WERI-Rb-1 (cell line): ENCODE measurements at regions not wholly inside any gene's neighbourhood (a gene's known extent, or its start where the extent isn't known, plus 50 kb on each side); places are given as distances from the start of the nearest gene placed in this dataset.
"Not testable (repeated sequence)": the region's sequence is repeated elsewhere in the genome, so short reads cannot be mapped to it uniquely, and the experiment has no call there.

Source experiments
- DNase-seq: peaks from one replicate; pipeline ENCODE4 v3.0.0-alpha.2; 2020
- H3K27ac ChIP-seq: fragments of 250-450 bp; sonication (Bioruptor Pico); 2 replicates; pipeline ENCODE4 v1.5.1; 2020; ENCODE audit warnings: mild to moderate bottlenecking, moderate library complexity
- H3K27me3 ChIP-seq: fragments of 250-450 bp; sonication (Bioruptor Pico); 2 replicates; pipeline ENCODE4 v1.5.1; 2021; ENCODE audit warnings: mild to moderate bottlenecking, low read depth, moderate library complexity; ENCODE audit not compliant: insufficient read depth, severe bottlenecking
- H3K36me3 ChIP-seq: fragments of 250-450 bp; sonication (Bioruptor Pico); 2 replicates; pipeline ENCODE4 v1.5.1; 2020; ENCODE audit warnings: mild to moderate bottlenecking, moderate library complexity
- H3K4me3 ChIP-seq: 2 replicates; pipeline ENCODE4 v1.5.1; 2011; ENCODE audit warnings: low read depth, mild to moderate bottlenecking, control low read depth, low read length
- H3K9me3 ChIP-seq: fragments of 250-450 bp; sonication (Bioruptor Pico); 2 replicates; pipeline ENCODE4 v1.5.1; 2021; ENCODE audit warnings: mild to moderate bottlenecking, moderate library complexity; ENCODE audit not compliant: severe bottlenecking
- TF ChIP-seq, protein P1 (sequence below): IDR thresholded peaks from 2 replicates; pipeline ENCODE4 v1.5.1; 2011; ENCODE audit warnings: low read depth, mild to moderate bottlenecking, control low read depth, inconsistent platforms, low read length

DNA sequence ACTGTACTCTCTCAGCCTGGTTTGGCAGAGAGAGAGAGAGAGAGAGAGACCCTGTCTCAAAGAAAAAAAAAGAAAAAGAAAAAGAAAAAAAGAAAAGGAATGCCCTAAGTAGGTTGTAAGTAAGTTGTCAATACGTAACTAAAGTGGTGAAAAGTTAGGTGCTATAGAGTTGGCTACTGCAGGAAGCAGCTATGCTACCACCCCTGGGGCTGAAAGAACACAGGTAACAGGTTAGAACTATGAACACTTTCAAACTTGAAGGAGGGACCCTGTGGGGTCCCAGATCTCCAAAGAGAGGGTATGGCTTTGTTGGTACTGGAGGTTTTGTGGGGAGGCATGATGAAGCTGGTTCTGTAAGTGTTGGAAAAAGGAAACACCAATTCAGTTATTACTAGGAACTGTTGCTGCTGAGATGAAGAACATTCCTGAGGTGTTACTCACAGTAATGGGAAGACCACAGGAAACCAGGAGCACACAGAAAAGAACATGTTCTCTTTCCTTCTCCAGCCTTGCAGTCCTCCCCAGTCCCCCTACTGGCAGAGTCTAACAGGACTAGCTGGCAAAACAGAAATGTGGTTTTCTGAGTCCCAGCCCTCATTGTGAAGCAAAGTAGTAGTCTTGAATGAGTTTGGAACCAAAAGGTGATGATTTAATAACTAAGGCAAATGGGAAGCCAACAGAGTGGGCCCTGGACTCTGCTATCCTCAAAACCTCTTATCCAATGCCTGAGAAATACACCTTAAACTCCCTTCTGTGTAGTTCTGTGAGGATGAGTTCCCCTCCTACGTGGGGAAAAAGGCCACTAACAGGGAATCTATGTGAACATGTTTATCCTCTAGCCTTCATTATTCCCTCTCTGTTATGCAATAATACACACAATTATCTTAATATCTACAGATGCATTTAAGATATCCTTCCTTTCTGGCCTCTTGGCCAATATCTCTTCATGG lies 427.0 kb upstream of the DDI1 start:
- Histone ChIP-seq H3K36me3 (no peaks in the 10 kb centered on the region), H3K27me3 (no peaks in the 10 kb centered on the region), H3K27ac (peak overlapping the region; percentile 64), H3K4me3 (no peak overlapping the region), H3K9me3 (peaks cover 14% of the 10 kb centered on the region)
- TF ChIP-seq, protein P1, sequence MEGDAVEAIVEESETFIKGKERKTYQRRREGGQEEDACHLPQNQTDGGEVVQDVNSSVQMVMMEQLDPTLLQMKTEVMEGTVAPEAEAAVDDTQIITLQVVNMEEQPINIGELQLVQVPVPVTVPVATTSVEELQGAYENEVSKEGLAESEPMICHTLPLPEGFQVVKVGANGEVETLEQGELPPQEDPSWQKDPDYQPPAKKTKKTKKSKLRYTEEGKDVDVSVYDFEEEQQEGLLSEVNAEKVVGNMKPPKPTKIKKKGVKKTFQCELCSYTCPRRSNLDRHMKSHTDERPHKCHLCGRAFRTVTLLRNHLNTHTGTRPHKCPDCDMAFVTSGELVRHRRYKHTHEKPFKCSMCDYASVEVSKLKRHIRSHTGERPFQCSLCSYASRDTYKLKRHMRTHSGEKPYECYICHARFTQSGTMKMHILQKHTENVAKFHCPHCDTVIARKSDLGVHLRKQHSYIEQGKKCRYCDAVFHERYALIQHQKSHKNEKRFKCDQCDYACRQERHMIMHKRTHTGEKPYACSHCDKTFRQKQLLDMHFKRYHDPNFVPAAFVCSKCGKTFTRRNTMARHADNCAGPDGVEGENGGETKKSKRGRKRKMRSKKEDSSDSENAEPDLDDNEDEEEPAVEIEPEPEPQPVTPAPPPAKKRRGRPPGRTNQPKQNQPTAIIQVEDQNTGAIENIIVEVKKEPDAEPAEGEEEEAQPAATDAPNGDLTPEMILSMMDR = peak; percentile 51
- peak; percentile 32 for DNase-seq

GRCh38 chr11:103610435-103610834 lies 426.0 kb upstream of the DDI1 start:
- H3K27me3 ChIP-seq = no peaks in the 10 kb centered on the region
- H3K36me3 ChIP-seq = no peaks in the 10 kb centered on the region
- H3K27ac ChIP-seq = no peak overlapping the region
- H3K9me3 ChIP-seq = peaks cover 14% of the 10 kb centered on the region
- H3K4me3 ChIP-seq = no peak overlapping the region
- TF ChIP-seq, protein P1 = no peak
- DNase-seq = no peak

- DNase-seq = not testable (repeated sequence)
These were observed 424.7 kb upstream of the DDI1 start for GRCh38 chr11:103611526-103612260.

DNA sequence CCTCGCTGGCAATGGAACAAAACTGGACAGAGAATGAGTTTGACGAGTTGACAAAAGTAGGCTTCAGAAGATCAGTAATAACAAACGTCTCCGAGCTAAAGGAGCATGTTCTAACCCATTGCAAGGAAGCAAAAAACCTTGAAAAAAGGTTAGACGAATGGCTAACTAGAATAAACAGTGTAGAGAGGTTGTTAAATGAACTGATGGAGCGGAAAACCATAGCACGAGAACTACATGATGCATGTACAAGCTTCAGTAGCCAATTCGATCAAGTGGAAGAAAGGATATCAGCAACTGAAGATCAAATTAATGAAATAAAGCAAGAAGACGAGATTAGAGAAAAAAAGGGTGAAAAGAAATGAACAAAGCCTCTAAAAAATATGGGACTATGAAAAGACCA lies 424.0 kb upstream of the DDI1 start:
- H3K27me3 ChIP-seq, H3K36me3 ChIP-seq, H3K4me3 ChIP-seq, DNase-seq, H3K27ac ChIP-seq: not testable (repeated sequence)
- peaks cover 14% of the 10 kb centered on the region for H3K9me3 ChIP-seq

More at GRCh38 chr11:103611526-103612260, 424.7 kb upstream of the DDI1 start:
- H3K9me3 ChIP-seq = peaks cover 14% of the 10 kb centered on the region
- H3K27ac ChIP-seq, H3K4me3 ChIP-seq, H3K36me3 ChIP-seq, H3K27me3 ChIP-seq: not testable (repeated sequence)

GRCh38 chr11:103616586-103616985 lies 419.9 kb upstream of the DDI1 start:
- not testable (repeated sequence) for H3K4me3 ChIP-seq, H3K27me3 ChIP-seq, H3K27ac ChIP-seq, H3K36me3 ChIP-seq, H3K9me3 ChIP-seq, DNase-seq

- H3K27ac ChIP-seq = no peak overlapping the region
- no peak overlapping the region for H3K4me3 ChIP-seq
- H3K9me3 ChIP-seq = peaks cover 2% of the 10 kb centered on the region
- TF ChIP-seq, protein P1 = no peak
- no peaks in the 10 kb centered on the region for H3K27me3 ChIP-seq
- no peaks in the 10 kb centered on the region for H3K36me3 ChIP-seq
- DNase-seq = no peak
These were observed 417.9 kb upstream of the DDI1 start for GRCh38 chr11:103618528-103618927.

- DNase-seq = peak; percentile 18
- no peak overlapping the region for H3K4me3 ChIP-seq
- H3K9me3 ChIP-seq = no peaks in the 10 kb centered on the region
- no peaks in the 10 kb centered on the region for H3K27me3 ChIP-seq
- no peaks in the 10 kb centered on the region for H3K36me3 ChIP-seq
- TF ChIP-seq, protein P1 = peak; percentile 25; the same call in 1 of the 2 replicates
- no peak overlapping the region for H3K27ac ChIP-seq
These were observed 417.0 kb upstream of the DDI1 start for GRCh38 chr11:103619480-103619879.
